SK-N-SH (cell line): ENCODE measurements at regions not wholly inside any gene's neighbourhood (a gene's known extent, or its start where the extent isn't known, plus 50 kb on each side); places are given as distances from the start of the nearest gene placed in this dataset.

Experiments used
- ZBTB33 ChIP-seq: IDR thresholded peaks from 2 replicates; pipeline ENCODE4 v1.4.0; 2012; ENCODE audit warnings: low read depth, borderline replicate concordance
- TF ChIP-seq, protein P1 (sequence below): fragments of 200-600 bp; sonication (generic); IDR thresholded peaks from 2 replicates; pipeline ENCODE4 v1.6.1; 2017; ENCODE audit warnings: antibody characterized with exemption, mild to moderate bottlenecking, moderate library complexity

- TF ChIP-seq, protein P1, sequence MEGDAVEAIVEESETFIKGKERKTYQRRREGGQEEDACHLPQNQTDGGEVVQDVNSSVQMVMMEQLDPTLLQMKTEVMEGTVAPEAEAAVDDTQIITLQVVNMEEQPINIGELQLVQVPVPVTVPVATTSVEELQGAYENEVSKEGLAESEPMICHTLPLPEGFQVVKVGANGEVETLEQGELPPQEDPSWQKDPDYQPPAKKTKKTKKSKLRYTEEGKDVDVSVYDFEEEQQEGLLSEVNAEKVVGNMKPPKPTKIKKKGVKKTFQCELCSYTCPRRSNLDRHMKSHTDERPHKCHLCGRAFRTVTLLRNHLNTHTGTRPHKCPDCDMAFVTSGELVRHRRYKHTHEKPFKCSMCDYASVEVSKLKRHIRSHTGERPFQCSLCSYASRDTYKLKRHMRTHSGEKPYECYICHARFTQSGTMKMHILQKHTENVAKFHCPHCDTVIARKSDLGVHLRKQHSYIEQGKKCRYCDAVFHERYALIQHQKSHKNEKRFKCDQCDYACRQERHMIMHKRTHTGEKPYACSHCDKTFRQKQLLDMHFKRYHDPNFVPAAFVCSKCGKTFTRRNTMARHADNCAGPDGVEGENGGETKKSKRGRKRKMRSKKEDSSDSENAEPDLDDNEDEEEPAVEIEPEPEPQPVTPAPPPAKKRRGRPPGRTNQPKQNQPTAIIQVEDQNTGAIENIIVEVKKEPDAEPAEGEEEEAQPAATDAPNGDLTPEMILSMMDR = no peak
- no peak for TF ChIP-seq ZBTB33
Observed at GRCh38 chr4:181168011-181168805, 1075.0 kb upstream of the TENM3 start.
